ENCODE measurements at regions not wholly inside any gene's neighbourhood (a gene's known extent, or its start where the extent isn't known, plus 50 kb on each side); places are given as distances from the start of the nearest gene placed in this dataset.
"Not testable (repeated sequence)": the region's sequence is repeated elsewhere in the genome, so short reads cannot be mapped to it uniquely, and the experiment has no call there.

- no peak for DNase-seq
Observed at GRCh38 chr14:25699981-25700380, 650.0 kb upstream of the STXBP6 start.

DNA sequence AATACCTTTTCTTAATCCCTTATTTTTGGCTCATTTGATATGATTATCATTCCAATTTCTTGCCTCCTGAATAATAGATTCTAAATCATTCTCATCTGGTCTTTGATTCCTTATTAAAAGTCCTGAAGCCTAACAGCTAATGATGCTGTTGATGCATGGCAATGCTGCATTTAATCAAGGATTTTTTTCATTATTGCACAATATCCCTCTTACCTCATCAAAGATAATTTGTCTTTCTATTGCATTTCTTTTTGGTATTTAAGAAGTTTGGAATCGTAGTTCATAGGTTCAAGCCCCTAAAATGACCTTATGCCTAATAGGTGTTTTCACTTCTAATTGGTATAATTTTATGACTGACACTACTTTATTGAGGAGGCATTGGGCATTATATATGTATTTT, 648.2 kb upstream of the STXBP6 start:
- DNase-seq, result no peak

DNA sequence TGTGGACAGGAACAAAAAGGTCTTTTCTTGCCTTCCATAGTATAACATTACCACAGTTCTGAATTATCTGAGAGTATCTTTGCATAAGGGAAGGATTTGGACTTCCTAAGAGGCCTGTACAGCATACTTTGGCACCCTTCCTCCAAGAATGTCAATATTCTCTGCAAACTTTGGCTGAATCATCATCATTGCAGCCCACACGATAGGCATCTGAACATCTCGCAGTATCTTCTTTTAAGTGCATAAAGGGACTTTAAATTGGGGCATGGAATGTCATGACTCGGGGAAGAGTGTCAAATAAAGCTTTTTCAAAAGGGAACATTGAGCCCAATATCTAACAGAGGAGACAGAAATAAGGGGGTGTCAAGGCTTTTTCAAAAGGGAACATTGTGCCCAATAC, 646.2 kb upstream of the STXBP6 start:
- DNase-seq, result no peak

DNA sequence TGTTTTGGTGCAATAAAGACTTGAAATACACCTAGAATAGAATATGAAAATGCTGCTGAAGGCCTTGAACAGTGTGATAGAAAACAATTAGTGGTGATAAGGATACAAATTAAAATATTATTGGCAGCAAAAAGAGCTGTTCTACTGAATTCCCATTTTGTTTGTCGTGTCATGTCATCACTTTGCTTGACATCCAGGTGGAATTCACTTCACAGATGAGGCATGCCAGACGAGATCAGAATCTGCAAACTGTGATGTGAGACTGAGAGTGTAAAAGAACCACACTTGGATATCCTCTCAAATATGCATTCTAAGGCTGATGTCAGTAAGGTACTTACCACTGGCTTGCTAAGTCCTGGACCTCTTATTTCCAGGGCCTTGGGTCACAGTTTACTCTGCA, 635.1 kb upstream of the STXBP6 start:
- DNase-seq, result no peak

- no peak for DNase-seq
Observed at GRCh38 chr14:25680934-25681333, 631.0 kb upstream of the STXBP6 start.

DNA sequence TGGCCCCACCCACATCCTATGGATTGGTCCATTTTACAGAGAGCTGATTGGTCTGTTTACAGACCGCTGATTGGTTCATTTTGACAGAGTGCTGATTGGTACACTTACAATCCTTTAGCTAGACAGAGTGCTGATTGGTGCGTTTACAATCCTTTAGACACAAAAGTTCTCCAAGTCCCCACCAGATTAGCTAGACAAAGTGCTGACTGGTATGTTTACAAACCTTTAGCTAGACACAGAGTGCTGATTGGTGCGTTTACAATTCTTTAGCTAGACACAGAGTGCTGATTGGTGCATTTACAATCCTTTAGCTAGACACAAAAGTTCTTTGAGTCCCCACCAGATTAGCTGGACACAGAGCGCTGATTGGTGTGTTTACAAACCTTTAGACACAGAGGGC, 630.6 kb upstream of the STXBP6 start:
- DNase-seq, result not testable (repeated sequence)

GRCh38 chr14:25677111-25677510, 627.2 kb upstream of the STXBP6 start:
- no peak for DNase-seq

GRCh38 chr14:25667387-25667786, 617.4 kb upstream of the STXBP6 start:
- DNase-seq, result no peak

DNA sequence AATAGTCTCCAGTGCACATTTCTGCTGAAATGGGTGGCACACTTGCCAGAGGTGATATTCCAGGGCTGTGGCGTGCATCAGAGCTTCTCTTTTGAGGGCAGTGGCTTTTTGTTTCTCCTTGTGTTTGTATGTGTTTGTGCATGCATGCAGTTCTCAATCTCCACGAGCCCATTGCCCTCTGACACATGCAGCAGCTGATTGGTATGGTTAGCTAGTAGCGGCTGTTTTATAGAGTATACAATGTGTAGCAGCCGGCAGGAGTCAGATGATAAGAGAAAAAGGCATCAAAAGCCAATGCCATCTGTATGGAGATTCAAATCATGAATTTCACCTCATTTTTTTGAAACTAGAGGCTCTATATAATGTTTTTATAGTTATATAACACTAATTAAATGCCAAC, 616.9 kb upstream of the STXBP6 start:
- no peak for DNase-seq

DNA sequence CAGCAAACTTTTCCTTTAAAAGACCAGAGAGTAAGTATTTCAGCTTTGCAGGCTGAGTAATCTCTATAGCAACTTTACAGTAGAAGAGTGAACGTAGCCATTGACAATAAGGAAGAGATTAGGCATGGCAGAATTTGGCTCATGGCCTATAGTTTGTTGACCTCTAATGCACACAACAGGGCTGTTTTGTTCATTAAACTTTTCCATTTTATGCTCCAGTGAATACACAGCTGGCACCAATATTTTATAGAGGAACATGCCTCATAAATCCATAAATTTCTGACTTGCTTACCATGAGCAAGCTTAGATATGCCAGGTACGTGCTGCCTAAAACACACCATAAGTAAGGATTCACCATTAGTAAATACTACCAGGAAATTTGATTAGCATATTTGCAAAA, 609.0 kb upstream of the STXBP6 start:
- no peak for DNase-seq

GRCh38 chr14:25630447-25630846, 580.5 kb upstream of the STXBP6 start:
- DNase-seq, result no peak

DNA sequence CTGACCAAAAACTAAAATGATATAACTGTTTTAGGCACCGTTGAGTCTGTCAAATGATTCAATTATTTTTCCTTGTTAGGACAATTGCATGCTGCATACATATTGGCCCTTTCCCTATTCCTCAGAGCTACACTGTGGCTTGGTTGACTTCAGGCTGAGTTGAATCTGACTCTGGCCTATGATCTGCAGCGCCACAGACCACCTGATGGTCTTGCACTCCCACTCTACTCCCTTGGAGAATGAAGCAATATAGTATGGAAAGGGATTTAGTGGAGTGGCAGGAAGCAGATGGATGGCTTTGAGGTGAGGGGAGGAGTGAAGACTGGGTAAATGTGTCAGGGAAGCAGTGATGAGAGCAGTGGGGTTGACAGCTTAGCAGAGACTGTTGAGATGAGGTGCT, 579.0 kb upstream of the STXBP6 start:
- no peak for DNase-seq

DNA sequence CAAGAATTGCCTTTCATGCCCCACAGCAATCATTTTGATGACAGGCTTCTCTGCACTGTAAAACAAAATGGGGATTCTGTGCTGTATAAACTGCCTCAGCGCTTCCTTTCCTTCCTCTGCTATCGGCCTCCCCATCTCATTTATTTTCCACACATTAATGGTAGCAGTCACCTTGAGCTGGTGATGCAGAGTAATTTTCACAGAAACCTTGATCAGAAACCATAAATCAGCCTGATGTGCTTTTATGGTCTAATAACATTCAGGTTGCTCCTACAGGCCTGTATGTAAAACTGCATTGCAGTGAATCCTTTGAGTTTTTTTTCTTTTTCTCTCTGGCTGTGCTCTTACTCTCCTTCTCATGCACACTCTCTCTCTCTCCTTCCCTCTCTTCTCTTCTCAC, 578.4 kb upstream of the STXBP6 start:
- DNase-seq, result no peak

DNA sequence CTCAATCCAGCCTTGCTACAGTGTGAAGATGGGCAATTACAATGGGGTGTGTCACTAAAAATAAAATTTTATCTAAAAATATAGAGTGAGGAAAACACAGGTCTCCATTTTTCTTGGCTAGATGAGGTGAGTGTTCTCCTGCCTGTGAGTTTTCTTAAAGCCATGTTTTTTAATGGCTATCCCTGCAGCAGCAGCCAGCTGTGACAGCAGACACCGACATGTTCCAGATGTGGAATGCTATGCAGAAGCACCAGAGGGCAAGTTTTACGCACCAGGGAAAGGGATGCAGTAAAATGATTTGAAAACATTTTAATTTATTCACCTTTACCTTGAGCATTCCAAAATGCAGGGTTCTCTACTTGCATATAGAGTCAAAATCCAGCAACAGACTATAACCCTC, 577.0 kb upstream of the STXBP6 start:
- no peak for DNase-seq

- no peak for DNase-seq
Observed at GRCh38 chr14:25622763-25623162, 572.8 kb upstream of the STXBP6 start.

- DNase-seq, result no peak
Observed at GRCh38 chr14:25620515-25620914, 570.6 kb upstream of the STXBP6 start.

DNA sequence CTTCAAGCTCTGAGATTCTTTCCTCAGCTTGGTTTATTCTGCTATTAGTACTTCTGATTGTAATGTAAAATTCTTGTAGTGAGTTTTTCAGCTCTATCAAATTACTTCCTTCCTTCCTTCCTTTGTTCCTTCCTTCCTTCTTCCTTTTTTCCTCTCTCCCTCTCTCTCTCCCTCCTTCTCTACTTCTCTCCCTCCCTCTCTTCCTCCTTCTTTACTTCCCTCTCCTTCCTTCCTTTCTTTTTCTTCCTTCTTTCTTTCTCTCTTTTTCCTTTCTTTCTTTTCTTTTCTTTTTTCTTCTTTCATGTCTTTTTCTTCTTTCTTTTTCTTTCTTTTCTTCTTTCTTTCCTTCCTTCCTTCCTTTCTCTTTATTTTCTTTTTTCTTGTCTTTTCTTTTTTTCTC, 565.2 kb upstream of the STXBP6 start:
- DNase-seq, result no peak

GRCh38 chr14:25607192-25607591, 557.2 kb upstream of the STXBP6 start:
- no peak for DNase-seq

GRCh38 chr14:25602106-25602505, 552.2 kb upstream of the STXBP6 start:
- DNase-seq, result no peak

GRCh38 chr14:25588751-25589150, 538.8 kb upstream of the STXBP6 start:
- DNase-seq, result no peak

GRCh38 chr14:25574628-25575325, 524.8 kb upstream of the STXBP6 start:
- DNase-seq, result no peak

- no peak for DNase-seq
Observed at GRCh38 chr14:25570483-25570882, 520.5 kb upstream of the STXBP6 start.

DNA sequence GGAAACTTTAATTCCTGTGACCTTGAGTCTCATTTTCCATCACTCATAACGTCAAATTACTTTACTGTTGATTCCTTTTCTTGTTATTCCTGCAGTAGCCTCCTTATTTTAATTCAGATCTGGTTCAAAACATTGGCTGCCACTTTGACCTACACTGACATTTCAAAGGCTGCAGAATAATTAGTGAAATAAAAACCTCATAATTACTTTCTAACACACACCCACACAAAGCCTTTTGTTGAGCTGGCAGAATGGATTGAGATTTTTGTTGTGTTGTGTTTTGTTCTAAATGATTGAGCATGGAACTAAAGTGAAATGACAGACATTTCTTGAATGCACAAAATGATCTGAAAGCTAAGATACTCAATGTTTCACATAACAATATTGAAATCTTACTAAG, 507.5 kb upstream of the STXBP6 start:
- no peak for DNase-seq

- no peak for DNase-seq
Observed at GRCh38 chr14:25552826-25553225, 502.9 kb upstream of the STXBP6 start.

DNA sequence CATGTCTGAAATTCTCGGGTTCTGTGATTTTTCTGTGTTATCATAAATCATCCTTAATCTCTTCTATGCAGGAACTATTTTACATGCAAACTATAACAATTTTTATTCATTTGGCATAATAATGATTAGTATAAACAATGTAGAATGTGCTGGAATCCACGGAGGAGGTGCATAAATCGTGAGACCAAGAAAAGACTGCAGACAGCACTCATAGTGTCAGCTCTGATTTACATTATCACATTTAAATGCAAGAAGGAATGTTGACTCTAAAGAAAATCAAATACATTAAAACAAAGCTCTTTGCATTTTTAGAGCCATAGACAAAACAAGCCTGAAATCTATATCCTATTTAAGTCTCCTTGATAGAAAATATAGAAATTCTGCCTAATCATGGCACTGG, 501.7 kb upstream of the STXBP6 start:
- DNase-seq, result no peak

- DNase-seq, result no peak
Observed at GRCh38 chr14:25546826-25547225, 496.9 kb upstream of the STXBP6 start.
